HG03575 (cell line): ENCODE measurements at regions not wholly inside any gene's neighbourhood (a gene's known extent, or its start where the extent isn't known, plus 50 kb on each side); places are given as distances from the start of the nearest gene placed in this dataset.

Experiments used
- ATAC-seq: cut with Tn5 transposase; IDR thresholded peaks from one replicate; pipeline ENCODE4 v1.9.1; 2021; ENCODE audit not compliant: unreplicated experiment, insufficient number of reproducible peaks, low FRiP score; ENCODE audit errors: extremely low read depth

DNA sequence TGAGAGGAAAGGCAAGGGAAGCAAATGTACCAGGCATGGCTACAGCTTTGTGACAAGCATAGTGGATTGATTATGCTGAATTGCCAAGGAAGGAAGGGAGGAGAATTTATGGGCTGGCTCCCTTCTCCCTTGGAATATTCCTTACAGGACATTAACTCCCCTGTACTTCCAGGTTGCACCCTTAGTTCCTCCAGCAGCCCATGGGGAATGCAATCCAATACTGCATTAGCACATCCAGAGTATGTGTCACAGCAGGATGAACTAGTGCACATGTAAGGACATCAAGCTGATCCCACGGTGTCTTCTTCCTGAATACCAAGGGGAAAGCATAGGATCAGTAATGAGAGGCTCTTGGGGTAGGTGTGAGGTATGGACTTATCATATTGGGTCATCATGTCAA is 390.7 kb upstream of the POU3F2 start:
- ATAC-seq = no peak

DNA sequence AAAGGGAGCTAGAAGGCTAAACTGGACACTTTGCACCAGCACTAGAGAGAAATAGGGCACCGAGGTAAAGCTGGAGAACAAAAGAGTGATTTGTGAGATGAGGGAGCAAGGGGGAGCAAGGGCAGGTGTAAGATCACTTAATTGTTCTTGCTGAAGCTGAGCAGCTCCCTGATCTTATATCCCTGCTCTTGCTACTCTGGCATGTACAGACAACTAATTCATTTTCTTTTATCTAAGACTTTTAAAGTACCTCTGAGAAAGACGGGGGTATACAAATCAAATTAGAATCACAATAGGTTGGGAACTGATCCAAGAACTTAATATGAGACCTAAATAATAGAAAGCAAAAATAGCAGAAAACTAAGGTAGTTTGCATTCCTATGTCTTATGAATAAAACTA is 381.7 kb upstream of the POU3F2 start:
- no peak for ATAC-seq

DNA sequence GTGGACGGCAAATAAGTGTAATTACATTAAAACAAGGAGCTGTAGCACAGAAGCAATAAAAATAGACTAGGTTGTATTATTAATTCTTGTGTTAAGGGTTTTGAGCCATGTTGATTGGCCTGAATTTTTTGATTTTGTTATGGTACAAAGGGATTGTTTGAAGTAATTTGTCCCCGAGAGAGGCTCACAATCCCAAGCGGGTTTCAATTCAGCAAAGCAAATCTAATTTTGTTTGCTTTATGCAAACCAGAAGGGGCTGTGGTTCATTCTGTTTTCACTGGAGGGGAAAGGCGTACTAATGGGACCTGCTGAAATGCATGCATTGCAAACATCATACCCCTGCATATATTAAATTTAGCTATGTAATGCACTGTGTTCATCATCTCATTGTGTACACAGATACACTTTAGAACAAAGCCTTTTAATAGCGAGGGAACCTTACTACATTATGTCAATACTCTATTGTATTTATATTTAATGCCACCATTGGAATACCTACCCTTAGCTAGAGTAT is 379.5 kb upstream of the POU3F2 start:
- no peak for ATAC-seq

DNA sequence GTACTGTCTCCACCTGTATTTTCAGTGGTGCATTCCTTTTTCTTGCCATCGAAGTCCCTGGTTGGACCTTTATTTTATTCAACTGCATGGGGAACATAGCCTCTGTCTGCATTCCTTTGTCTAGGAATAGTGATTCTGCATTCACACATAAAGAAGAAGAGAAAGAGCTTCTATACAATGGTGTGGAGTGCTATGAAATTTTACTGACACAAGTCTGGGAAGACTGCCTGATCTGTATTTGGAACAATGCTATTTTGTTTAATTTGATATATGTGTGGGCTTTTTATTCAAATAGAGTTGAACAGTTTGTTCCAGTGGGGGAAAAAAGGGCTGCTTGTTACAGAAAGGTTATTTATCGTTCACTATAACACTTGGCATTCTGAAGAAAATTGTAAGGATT is 375.7 kb upstream of the POU3F2 start:
- no peak for ATAC-seq

DNA sequence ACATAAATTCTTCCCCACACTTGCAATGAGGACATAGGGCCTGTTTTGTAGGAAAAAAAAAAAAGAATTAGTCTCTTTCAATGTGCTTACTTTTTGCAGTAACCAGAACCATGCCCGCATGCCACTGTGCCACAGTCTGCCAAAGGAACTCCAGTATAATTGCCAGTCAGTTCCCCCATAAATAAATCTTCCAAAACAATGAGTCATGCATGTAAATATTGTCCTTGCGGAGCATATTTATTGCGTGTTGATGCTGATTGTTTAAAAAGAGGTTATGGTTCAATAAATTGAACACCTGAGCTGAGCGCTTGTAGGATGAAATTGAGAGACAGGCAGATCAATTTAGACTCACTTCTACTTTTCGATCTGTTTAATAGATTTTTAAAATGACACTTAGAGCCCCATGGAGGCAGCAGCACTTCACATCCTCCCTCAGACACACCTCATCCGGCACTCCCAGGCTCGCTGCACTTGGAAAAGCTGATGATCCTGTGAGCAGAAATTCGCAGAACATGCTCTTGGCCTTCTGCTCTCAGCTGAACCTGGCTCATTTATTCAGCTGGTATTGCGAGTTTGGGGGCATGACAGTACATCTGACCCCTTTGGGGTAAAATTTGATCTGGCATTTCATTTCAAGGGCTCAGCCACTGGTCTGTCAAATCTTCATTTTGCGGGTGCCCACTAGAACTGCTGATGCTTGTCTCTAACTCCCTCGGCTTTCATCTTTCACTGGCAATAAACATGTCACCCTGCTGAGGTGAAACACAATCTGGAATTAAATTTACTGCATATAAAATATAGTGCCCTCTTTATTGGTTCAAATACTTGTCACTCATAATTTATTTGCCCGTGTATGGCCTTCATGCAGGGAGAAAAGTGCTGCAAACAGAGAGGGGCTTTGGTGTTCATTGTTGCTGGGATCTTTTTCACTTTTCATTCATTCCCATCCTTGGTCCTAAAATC is 371.1 kb upstream of the POU3F2 start:
- no peak for ATAC-seq

DNA sequence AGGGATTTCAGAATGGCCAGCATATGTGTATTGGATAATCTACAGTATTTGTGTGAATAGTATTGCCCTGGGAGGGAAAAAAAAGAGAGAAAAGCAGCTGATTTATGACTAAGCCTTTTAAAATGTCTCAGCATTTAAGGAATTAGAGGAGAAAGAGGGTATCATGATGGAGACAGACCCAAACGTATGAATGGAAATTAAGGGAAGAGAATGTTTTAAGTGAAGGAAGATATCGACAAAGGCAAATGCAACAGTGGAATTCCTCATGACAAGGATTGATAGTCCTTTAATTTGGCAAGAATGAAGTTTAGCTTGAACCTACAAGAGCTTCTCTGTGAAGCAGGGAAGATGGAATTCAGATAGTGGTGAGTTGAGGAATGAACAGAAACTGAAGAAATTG is 367.3 kb upstream of the POU3F2 start:
- no peak for ATAC-seq

DNA sequence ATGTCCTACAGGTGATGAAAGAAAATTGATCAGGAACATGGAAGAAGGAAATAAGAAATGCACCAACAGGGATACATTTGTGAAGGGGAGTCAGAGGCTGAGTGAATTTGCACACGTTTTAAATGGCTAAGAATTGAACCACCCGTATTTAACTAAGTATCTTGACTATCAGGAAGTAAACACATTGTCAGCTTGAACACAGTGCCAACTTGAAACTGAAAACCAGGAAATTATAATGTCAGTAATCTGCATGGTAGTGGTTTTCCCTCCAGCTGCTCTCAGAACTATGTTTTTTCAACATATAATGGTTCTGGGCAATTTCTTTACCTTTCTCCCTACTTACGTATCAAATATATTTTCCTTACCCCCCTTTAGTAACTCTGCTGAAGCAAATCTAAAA is 366.5 kb upstream of the POU3F2 start:
- ATAC-seq = no peak

DNA sequence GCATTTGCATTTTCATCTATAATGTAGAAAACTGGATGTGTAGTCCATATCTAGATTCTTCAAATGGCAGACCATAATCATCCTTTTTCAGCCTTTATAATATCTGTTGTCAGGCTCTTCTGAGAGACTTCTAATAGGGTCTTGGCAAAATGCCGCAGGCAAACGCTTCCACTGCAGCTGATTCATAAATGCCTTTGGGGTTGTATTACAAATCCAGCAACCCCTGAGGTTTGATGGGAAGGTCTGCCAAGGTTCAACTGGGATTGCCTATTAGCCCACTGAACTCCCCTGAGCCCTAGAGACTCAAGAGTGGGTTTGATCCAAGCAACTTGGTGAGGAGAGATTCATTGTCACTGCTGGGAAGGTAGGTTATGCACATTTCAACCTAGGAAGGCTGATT is 365.2 kb upstream of the POU3F2 start:
- ATAC-seq = no peak

DNA sequence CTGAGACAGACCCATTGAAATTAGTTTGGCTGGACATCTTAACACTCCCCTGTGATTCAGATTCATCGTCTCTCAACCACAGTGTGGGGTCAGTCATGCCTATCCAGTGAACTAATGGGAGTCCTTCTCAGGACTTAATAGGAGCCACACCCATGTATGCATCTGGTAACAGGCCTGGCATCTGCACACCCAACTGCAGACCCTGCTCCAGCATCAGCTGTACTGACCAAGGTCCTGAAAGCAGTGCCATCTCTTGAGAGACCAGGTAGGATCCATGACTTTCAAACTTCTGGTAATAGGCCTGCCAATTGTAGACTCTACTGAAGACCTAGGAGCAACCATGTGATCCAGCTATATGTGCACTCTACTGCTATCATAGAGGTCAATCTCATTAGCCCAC is 363.6 kb upstream of the POU3F2 start:
- no peak for ATAC-seq

DNA sequence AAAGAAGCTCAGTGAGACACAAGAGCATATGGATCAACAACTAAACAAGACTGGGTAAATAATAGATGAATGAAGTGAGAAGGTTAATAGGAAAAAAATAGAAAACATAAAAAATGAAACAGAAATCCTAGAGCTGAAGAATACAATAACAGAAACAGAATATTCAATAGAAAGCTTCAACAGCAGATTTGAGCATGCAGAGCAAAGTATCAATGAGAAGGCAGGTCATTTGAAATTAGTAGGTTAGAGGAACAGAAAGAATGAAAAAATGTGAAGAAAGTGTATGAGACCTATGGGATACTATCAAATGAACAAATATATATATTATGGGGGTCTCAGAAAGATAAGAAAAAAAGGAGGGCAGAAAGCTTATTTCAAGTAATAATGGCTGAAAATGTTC is 362.9 kb upstream of the POU3F2 start:
- ATAC-seq = no peak

DNA sequence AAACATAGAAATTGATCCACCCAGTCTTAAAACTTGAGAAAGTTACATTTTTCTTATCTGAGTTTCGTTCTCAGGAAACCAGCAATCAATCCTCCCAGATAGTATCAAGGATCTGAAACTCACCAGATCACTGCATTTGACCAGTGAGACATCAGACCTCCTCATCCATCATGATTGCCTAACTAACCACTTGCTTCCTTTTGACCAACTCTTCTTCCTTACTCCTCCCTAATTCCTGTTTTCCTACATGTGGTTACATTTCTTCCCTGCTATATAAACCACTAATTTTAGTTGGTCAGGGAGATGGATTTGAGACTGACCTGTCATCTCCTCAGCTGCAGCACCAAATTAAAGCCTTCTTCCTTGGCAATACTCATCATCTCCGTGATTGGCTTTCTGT is 357.1 kb upstream of the POU3F2 start:
- ATAC-seq = no peak

DNA sequence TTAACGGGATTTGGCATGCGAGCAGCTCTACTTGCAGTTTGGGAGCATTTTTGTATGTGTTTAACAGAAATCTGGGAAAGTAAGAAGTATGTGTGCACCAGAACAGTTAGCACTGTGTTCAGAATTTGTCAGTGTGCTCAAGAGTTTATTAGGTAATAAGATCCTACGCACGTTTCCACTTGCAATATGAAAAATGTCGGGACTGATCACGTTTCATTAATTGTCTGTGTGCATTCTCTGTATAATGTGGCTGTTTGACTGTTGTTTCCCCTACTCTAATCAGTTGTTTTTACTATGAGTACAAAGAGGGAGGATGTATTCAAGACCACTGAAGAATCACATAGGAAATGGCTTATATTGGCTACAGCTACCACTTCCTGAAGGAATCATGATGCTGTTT is 349.7 kb upstream of the POU3F2 start:
- ATAC-seq = no peak

DNA sequence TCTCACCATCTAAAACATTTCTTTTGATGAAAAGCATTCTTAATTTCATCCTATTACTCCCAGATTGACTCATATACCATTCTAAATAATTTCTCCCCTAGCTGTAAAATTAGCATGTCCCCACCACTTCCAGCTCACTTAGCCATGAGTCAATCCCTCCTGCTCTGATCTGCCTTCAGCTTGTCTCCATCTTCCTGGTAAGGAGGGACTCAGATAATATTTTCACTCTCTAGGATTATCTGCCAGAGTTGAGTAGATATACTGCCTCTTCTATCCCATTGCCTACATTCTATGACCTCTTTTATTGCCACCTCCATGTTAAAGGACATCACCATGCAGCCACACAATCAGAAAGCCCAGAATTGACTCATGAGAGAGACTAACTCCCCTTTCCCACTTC is 348.8 kb upstream of the POU3F2 start:
- ATAC-seq = no peak

DNA sequence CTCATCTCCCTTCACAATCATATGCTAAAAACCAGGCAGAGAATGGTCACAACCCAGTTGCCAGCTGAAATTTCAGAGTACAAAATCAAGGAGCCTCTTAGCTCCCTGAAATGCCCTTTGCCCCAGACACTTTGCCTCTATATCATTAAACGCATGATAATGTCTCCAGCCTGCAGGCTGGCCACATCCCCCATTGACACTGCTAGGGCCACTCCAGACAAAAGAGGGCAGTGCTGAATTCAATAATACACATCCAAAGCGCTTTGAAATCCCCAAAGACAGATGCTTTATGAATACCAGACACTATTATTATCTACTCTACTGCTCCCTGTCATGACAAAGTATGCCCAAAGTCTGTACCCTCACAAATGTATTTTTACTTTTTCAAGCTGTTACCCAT is 348.3 kb upstream of the POU3F2 start:
- ATAC-seq = no peak

DNA sequence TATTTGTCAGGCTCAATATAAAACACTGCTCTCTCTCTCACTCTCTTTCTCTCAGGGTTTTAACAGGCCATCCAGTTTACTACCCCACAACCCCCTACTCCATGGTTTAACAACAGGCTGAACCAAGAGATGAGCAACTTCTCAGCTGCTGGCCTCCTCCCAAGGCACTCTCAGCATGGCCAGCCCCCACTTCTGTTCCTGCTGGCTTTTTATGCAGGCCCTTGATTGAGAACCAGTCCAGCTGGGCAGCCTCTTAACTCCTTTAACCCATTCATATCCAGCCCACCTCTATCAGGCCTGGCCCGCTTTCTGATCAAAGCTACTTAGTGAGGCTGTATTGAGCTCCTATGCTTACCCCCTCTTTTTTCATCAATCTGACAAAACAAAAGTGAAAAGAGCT is 346.8 kb upstream of the POU3F2 start:
- no peak for ATAC-seq

DNA sequence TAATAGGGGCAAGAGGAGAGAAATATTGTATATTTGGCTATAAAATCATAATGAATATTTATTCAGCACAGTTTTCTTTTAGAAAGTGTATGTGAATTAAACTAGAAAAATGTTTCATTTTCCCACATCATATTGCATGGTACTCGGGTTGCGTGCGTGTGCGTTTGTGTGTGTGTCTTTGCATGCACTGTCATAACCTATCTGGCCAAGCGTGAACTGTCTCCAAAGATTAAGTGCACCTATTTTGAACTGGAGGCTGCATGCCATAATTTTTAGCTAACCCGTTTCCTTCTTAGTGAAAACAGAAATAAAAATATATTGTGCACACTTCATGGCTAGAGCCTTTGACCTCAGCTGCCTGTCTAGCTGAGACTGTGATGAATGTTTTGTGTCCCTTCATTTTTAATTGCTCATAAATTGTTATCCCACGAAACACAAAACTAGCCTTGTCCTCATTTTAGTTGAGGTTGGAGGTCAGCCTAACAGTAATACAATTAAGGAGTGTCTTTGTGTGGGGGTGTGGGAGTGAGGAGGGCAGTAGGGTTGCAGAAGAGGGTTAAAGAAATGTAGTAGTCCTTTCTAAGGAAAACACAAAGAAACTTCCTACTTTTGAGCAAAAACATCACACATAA is 336.1 kb upstream of the POU3F2 start:
- ATAC-seq = no peak

DNA sequence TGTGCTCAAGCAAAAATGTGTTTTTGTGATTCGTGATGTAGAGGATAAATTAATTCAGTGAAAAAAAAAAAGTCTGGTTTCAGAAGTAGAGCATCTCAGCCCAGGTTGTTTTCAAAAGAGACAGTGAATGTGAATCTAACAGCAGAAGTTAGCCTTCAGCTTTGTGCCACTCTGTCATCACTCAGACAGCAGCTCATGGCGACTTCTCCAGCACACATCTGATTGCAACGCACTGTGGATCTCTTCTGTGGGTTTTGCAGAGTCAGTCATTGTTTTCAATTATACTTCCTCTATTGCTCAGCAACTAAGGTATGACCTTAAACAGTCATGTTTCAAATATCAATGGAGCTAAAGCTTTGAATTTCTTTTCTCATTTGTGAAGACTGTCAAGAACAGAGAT is 335.5 kb upstream of the POU3F2 start:
- no peak for ATAC-seq

DNA sequence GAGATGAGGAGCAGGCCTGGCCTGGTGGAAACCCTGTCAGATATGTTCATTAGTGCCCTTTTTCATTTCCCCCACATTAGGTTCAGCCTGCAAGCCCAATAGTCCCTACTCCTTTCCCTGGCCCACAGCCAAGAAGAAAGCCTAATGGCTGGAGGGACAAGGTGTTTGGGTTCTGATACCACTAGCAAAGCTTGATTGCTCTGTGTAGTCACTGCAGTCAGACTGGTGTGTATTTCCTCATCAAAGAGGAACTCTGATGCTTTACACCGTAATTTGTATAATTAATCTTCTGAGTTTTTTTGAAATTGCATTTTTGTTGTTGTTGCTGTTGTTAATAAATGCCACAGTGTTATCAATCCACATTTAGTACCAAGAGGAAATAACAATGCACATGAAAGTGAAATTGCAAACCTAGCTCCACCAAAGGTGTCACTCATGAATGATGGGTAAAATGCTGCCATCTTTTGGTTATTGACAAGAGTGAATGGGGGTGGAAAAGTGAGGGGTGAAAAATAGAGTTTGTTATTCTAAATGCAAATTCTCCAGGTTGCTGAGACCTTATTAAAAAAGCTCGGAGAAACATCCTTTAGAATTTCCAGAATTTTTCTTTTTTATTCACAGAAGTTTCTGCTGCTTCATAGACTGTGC is 320.2 kb upstream of the POU3F2 start:
- no peak for ATAC-seq

DNA sequence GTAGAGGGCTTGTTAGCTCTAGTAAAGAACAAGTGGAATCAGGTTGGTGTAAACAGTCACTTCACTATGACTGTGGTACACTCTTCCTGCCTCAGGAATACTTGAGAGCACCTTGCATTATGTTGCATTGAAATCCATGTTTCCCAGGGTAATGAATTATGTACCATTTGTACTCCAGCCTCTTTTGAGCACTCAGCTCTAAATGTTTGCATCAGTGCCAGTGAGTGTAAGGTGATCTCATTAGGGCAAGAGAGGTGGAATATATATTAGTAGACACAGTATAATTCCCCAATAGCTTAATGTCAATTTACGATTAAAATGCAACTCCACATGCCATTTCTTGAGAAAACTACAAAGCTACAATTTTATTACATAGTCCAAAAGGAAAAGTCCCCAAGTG is 319.6 kb upstream of the POU3F2 start:
- no peak for ATAC-seq

DNA sequence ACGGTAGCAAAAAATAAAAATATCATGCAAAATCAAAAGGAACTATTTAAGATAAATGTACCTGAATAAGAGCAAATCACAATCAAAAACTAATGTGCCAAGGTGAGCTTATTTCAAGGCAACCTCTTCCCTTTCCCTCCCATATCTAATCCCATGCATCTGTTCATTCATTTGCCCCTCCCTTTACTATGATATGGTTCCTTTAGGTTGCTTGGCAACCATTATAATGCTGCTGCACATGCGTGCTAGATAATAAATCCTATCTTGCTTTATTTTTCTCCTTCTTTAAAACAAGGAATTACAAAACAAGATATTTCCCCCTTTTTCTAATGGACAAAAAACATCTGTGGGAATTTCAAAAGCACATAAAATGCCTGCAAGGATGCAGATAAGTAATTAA is 318.2 kb upstream of the POU3F2 start:
- ATAC-seq = no peak
